MCF 10A (cell line): ENCODE measurements at regions not wholly inside any gene's neighbourhood (a gene's known extent, or its start where the extent isn't known, plus 50 kb on each side); places are given as distances from the start of the nearest gene placed in this dataset.

ENCODE experiments used
- BruUV-seq: library from RNA; stranded (reverse); fragments of 400-500 nt; replicated peaks from 2 replicates; lab custom pipeline; 2021; lab: Mats Ljungman, UMichigan
- CTCF ChIA-PET: fragments of 300-600 bp; sonication (Branson Sonifier 250); formaldehyde crosslinking; extraction: SDS; loops from one replicate; lab custom pipeline; 2021; ENCODE audit warnings: antibody characterized with exemption, inconsistent platforms; lab: Yijun Ruan, JAX
- POLR2A ChIA-PET: fragments of 300-600, 350-650 bp; sonication (Branson Sonifier 250); formaldehyde crosslinking; extraction: SDS; loops from one replicate; lab custom pipeline; 2020; ENCODE audit warnings: antibody characterized with exemption, inconsistent platforms; lab: Yijun Ruan, JAX
- DNase-seq: peaks from one replicate; pipeline ENCODE4 v3.0.0-alpha.2; 2018; ENCODE audit not compliant: unreplicated experiment
- H3K27ac Mint-ChIP-seq: one replicate; pipeline ENCODE4 v1.8.0; 2022; ENCODE audit warnings: mild to moderate bottlenecking, low read depth, mixed read lengths; ENCODE audit not compliant: unreplicated experiment
- H3K27me3 Mint-ChIP-seq: one replicate; pipeline ENCODE4 v1.8.0; 2022; ENCODE audit warnings: mixed read lengths; ENCODE audit not compliant: insufficient read depth, unreplicated experiment
- H3K36me3 Mint-ChIP-seq: one replicate; pipeline ENCODE4 v1.8.0; 2022; ENCODE audit warnings: mild to moderate bottlenecking, moderate library complexity, mixed read lengths; ENCODE audit not compliant: insufficient read depth, unreplicated experiment
- H3K4me1 Mint-ChIP-seq: one replicate; pipeline ENCODE4 v1.8.0; 2022; ENCODE audit warnings: mixed read lengths; ENCODE audit not compliant: insufficient read depth, unreplicated experiment
- H3K4me3 Mint-ChIP-seq: one replicate; pipeline ENCODE4 v1.8.0; 2022; ENCODE audit warnings: mild to moderate bottlenecking, moderate library complexity, mixed read lengths; ENCODE audit not compliant: unreplicated experiment
- H3K9me3 Mint-ChIP-seq: one replicate; pipeline ENCODE4 v1.8.0; 2022; ENCODE audit warnings: mixed read lengths; ENCODE audit not compliant: unreplicated experiment
- CTCF ChIP-seq: fragments of 200-600 bp; IDR thresholded peaks from one replicate; pipeline ENCODE4 v1.8.0; 2022; ENCODE audit warnings: antibody characterized with exemption, mild to moderate bottlenecking; ENCODE audit not compliant: unreplicated experiment
- intact Hi-C: fragments of 100-400 bp; cut with micrococcal nuclease; formaldehyde crosslinking; loops from 2 replicates; pipeline ENCODE4 v1.14.1; 2022

GRCh38 chr3:31137718-31138465 is 243.4 kb upstream of the GADL1 start:
- H3K27me3 Mint-ChIP-seq, result no peaks in the 10 kb centered on the region
- ChIA-PET POLR2A (interaction anchor here (0.7 to 1.3 kb wide), 3 partner anchors 8 to 172 kb away, joined by 3 read pairs; no protein-coding TSS in a partner anchor), CTCF (interaction anchor here (0.5 to 1.9 kb wide), 8 partner anchors 11 to 1904 kb away, joined by 3 to 8 read pairs (median 3); no protein-coding TSS in a partner anchor)
- DNase-seq, result no peak
- no peak overlapping the region for H3K27ac Mint-ChIP-seq
- no peak overlapping the region for H3K4me3 Mint-ChIP-seq
- H3K36me3 Mint-ChIP-seq, result no peaks in the 10 kb centered on the region
- H3K9me3 Mint-ChIP-seq, result no peaks in the 10 kb centered on the region
- no peaks in the 10 kb centered on the region for H3K4me1 Mint-ChIP-seq
- no TSS peak for BruUV-seq
- TF ChIP-seq CTCF, result no peak
- intact Hi-C loops, result loop anchor here (10.0 kb wide), 2 partner anchors 397 to 1093 kb away; partner anchors contain the start of gene STT3B

- no TSS peak for BruUV-seq
- H3K27me3 Mint-ChIP-seq, result no peaks in the 10 kb centered on the region
- intact Hi-C loops, result no loop called here
- CTCF ChIA-PET, result no interaction called here
- no peak for DNase-seq
- no peak overlapping the region for H3K27ac Mint-ChIP-seq
- POLR2A ChIA-PET, result interaction anchor here (0.6 kb wide), 3 partner anchors 15 to 1022 kb away, joined by 3 read pairs; no protein-coding TSS in a partner anchor
- H3K4me1 Mint-ChIP-seq, result no peaks in the 10 kb centered on the region
- no peak overlapping the region for H3K4me3 Mint-ChIP-seq
- H3K36me3 Mint-ChIP-seq, result no peaks in the 10 kb centered on the region
- TF ChIP-seq CTCF, result no peak
- H3K9me3 Mint-ChIP-seq, result no peaks in the 10 kb centered on the region
Observed at GRCh38 chr3:31140470-31140869, 246.0 kb upstream of the GADL1 start.

- no peak for TF ChIP-seq CTCF
- ChIA-PET POLR2A (no interaction called here), CTCF (interaction anchor here (0.5 to 1.0 kb wide), 2 partner anchors 20 to 373 kb away, joined by 3 read pairs; no protein-coding TSS in a partner anchor)
- H3K4me3 Mint-ChIP-seq, result no peak overlapping the region
- intact Hi-C loops, result no loop called here
- H3K27ac Mint-ChIP-seq, result no peak overlapping the region
- BruUV-seq, result no TSS peak
- no peak for DNase-seq
- no peaks in the 10 kb centered on the region for H3K27me3 Mint-ChIP-seq
- no peaks in the 10 kb centered on the region for H3K36me3 Mint-ChIP-seq
- H3K4me1 Mint-ChIP-seq, result no peaks in the 10 kb centered on the region
- peaks cover 5% of the 10 kb centered on the region for H3K9me3 Mint-ChIP-seq
Observed at GRCh38 chr3:31142139-31142538, 247.7 kb upstream of the GADL1 start.

GRCh38 chr3:31142543-31142942 is 248.1 kb upstream of the GADL1 start:
- no peaks in the 10 kb centered on the region for H3K36me3 Mint-ChIP-seq
- TF ChIP-seq CTCF, result no peak
- CTCF ChIA-PET, result interaction anchor here (0.5 to 1.0 kb wide), 2 partner anchors 20 to 373 kb away, joined by 3 read pairs; no protein-coding TSS in a partner anchor
- no peaks in the 10 kb centered on the region for H3K4me1 Mint-ChIP-seq
- no peak for DNase-seq
- H3K27me3 Mint-ChIP-seq, result no peaks in the 10 kb centered on the region
- H3K9me3 Mint-ChIP-seq, result peaks cover 5% of the 10 kb centered on the region
- H3K4me3 Mint-ChIP-seq, result no peak overlapping the region
- H3K27ac Mint-ChIP-seq, result no peak overlapping the region
- POLR2A ChIA-PET, result no interaction called here
- no TSS peak for BruUV-seq
- intact Hi-C loops, result no loop called here
